HEK293T (cell line): ENCODE measurements at regions not wholly inside any gene's neighbourhood (a gene's known extent, or its start where the extent isn't known, plus 50 kb on each side); places are given as distances from the start of the nearest gene placed in this dataset.

Source experiments
- CTCF ChIA-PET: fragments of 350-600 bp; formaldehyde crosslinking; extraction: SDS; loops from one replicate; lab custom pipeline; 2021; ENCODE audit warnings: antibody characterized with exemption, inconsistent platforms; lab: Yijun Ruan, JAX
- POLR2A ChIA-PET: fragments of 350-600 bp; formaldehyde crosslinking; extraction: SDS; loops from one replicate; lab custom pipeline; 2020; ENCODE audit warnings: antibody characterized with exemption, inconsistent platforms; lab: Yijun Ruan, JAX
- DNase-seq: peaks from one replicate; pipeline ENCODE4 v3.0.0; 2012; ENCODE audit warnings: mixed read lengths; ENCODE audit errors: extremely low spot score
- ARNT ChIP-seq: fragments of 450-650 bp; IDR thresholded peaks from 2 replicates; pipeline ENCODE4 v1.6.1; 2017; ENCODE audit warnings: mild to moderate bottlenecking
- BHLHE40 ChIP-seq: fragments of 450-650 bp; IDR thresholded peaks from 2 replicates; pipeline ENCODE4 v1.6.1; 2016; ENCODE audit warnings: mild to moderate bottlenecking, moderate library complexity, borderline replicate concordance
- CTBP1 ChIP-seq: fragments of 450-650 bp; IDR thresholded peaks from 2 replicates; pipeline ENCODE4 v1.6.1; 2016; ENCODE audit warnings: borderline replicate concordance
- ELF4 ChIP-seq: fragments of 450-650 bp; IDR thresholded peaks from 2 replicates; pipeline ENCODE4 v1.6.1; 2017; ENCODE audit warnings: antibody characterized with exemption
- FOXA1 ChIP-seq: fragments of 450-650 bp; IDR thresholded peaks from 2 replicates; pipeline ENCODE4 v1.6.1; 2016; ENCODE audit warnings: mild to moderate bottlenecking
- FOXK2 ChIP-seq: fragments of 450-650 bp; IDR thresholded peaks from 2 replicates; pipeline ENCODE4 v1.6.1; 2016; ENCODE audit warnings: mild to moderate bottlenecking
- FOXM1 ChIP-seq: fragments of 450-650 bp; IDR thresholded peaks from 2 replicates; pipeline ENCODE4 v1.6.1; 2017; ENCODE audit warnings: mild to moderate bottlenecking, borderline replicate concordance
- HDGF ChIP-seq: fragments of 450-650 bp; IDR thresholded peaks from 2 replicates; pipeline ENCODE4 v1.6.1; 2017; ENCODE audit warnings: antibody characterized with exemption, borderline replicate concordance
- L3MBTL2 ChIP-seq: fragments of 450-650 bp; conservative IDR thresholded peaks from 2 replicates; pipeline ENCODE4 v1.6.1; 2016; ENCODE audit warnings: mild to moderate bottlenecking
- LEF1 ChIP-seq: fragments of 450-650 bp; IDR thresholded peaks from 2 replicates; pipeline ENCODE4 v1.6.1; 2017; ENCODE audit warnings: mild to moderate bottlenecking, borderline replicate concordance
- NFRKB ChIP-seq: fragments of 450-650 bp; IDR thresholded peaks from 2 replicates; pipeline ENCODE4 v1.6.1; 2016; ENCODE audit warnings: mild to moderate bottlenecking, moderate library complexity
- SP1 ChIP-seq: fragments of 450-650 bp; IDR thresholded peaks from 2 replicates; pipeline ENCODE4 v1.6.1; 2017
- SUZ12 ChIP-seq: fragments of 450-650 bp; IDR thresholded peaks from 2 replicates; pipeline ENCODE4 v1.6.1; 2016; ENCODE audit warnings: mild to moderate bottlenecking
- TARDBP ChIP-seq: fragments of 450-650 bp; IDR thresholded peaks from 2 replicates; pipeline ENCODE4 v1.6.1; 2016
- ZNF384 ChIP-seq: fragments of 450-650 bp; IDR thresholded peaks from 2 replicates; pipeline ENCODE4 v1.6.1; 2016
- TF ChIP-seq, protein P1 (sequence below): fragments of 450-650 bp; IDR thresholded peaks from 2 replicates; pipeline ENCODE4 v1.6.1; 2016

DNA sequence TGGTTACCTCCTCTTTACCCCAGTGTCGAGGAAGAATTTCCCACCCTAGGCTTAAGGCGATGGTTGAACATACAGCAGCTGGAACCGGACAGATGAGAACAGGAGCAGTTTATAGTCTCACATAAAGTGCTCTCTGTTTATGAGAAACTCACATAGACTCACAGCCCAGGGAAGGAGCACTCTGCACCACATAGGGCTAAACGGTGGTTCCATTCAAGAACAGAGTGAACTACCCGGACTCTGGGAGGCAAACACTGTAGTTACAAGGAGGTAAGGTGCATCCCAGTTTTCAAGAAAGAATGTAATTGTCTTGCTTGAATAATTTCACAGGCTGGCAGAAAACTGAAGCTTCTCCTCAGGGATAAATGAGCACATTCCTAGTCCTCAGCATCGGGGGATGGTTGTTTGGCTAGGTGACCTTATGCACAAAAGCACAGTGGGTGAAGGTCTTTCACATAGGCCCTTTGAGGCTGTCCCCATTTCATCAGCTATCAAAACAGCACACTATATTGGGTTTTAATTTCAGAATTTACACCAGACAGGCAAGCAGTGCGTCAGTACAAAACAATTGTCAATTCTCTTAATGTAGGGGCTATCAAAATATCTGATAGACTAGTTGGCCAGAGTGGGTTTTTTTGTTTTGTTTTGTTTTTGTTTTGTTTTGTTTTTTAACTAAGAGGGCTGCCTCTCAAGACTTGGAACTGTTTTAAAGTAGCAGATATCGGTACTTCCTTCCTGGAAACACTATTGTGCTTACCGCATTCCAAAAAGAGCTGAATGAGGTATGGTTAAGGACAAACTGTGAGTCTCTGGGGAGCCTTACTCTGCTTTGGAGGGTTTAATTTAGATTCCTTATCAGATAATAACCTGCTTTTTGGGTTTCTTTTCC, 918.1 kb upstream of the CDH8 start:
- TF ChIP-seq, protein P1, sequence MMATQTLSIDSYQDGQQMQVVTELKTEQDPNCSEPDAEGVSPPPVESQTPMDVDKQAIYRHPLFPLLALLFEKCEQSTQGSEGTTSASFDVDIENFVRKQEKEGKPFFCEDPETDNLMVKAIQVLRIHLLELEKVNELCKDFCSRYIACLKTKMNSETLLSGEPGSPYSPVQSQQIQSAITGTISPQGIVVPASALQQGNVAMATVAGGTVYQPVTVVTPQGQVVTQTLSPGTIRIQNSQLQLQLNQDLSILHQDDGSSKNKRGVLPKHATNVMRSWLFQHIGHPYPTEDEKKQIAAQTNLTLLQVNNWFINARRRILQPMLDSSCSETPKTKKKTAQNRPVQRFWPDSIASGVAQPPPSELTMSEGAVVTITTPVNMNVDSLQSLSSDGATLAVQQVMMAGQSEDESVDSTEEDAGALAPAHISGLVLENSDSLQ: no peak
- TF ChIP-seq BHLHE40: no peak
- no peak for TF ChIP-seq HDGF
- TF ChIP-seq ARNT: no peak
- TF ChIP-seq FOXM1: no peak
- ChIA-PET POLR2A (no interaction called here), CTCF (no interaction called here)
- no peak for DNase-seq

DNA sequence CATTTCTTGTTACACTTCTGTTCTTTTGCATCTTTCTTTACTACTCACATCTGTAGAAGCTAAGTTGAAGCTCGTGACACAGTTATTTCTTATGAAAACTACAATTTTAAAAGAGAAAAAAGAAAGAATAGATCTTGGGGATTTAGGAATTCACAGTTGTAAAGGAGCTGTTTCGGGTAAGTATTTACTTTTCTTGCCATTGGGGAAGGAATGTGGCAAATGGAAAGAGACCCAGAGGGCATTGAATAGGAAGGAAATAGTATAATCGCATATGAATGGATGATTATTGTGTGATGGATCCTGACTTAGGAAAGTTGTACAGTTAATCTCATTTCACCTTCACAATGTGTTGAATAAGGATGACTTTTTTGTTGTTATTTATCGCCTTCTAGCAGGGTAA, 914.1 kb upstream of the CDH8 start:
- ChIA-PET POLR2A (no interaction called here), CTCF (no interaction called here)
- no peak for DNase-seq
- TF ChIP-seq LEF1 (no peak), FOXK2 (no peak), SP1 (no peak), CTBP1 (no peak)

DNA sequence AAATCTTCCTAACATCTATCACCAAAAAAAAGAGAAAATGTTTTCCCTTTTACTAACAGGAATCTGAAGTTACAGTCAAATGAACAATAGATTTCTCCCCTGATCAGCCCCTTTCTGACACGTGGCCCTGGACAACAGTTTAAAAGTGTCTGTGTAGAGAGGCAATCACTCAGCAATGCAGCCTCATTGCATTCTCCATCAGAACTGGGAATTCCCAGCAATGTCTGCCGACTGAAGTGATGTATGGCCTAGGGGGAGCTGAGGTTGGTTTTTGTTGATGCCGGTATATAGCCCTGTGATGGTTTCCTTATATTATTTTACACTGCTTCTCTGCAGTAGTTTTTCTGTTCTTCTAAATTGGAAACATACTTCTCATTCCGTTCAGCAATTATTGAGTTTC, 904.3 kb upstream of the CDH8 start:
- CTCF ChIA-PET: no interaction called here
- POLR2A ChIA-PET: no interaction called here
- no peak for DNase-seq
- TF ChIP-seq ELF4 (no peak), SUZ12 (no peak), HDGF (no peak)

DNA sequence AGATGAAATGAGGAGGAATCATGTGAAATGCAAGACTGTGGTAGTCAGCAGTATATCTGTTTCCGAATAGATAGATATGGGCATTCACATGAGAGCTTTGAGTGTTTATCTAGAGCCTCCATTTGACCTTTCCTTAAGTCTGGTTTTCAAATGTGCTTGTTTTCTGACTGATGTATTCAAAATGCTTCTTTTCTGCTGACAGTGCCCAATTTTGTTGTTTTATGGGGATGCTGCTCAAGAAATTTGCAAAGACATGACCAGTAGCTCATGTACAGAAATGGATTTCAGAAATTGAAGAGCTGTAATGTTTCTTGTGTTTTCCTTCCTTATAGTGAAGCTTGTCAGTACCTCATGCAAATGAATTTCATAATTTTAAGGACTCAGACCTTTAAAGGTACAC, 903.4 kb upstream of the CDH8 start:
- TF ChIP-seq TARDBP (no peak), LEF1 (no peak), CTBP1 (no peak), NFRKB (no peak), BHLHE40 (no peak), FOXM1 (no peak), FOXK2 (no peak), HDGF (no peak), SUZ12 (no peak), ARNT (no peak)
- TF ChIP-seq, protein P1: no peak
- ChIA-PET POLR2A (no interaction called here), CTCF (no interaction called here)
- DNase-seq: no peak

DNA sequence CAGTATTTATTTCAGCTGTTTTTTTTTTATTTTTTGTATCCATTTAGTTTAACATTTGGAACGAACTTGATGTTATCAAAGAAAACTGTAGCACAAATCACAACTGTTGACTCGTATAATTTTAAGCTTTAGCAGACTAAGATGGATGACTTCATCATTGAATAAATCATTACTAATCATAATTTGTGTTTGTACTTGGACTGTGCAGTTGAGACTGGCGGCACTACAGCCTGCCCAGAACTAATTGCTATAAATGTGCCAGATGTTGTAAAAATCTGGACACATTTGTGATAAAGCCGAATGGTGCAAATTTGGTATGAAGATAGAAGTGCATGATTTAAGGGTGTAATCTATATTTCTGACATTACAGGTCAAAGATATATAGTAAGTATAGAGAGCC, 897.7 kb upstream of the CDH8 start:
- TF ChIP-seq ARNT: no peak
- DNase-seq: no peak
- POLR2A ChIA-PET: no interaction called here
- CTCF ChIA-PET: no interaction called here

DNA sequence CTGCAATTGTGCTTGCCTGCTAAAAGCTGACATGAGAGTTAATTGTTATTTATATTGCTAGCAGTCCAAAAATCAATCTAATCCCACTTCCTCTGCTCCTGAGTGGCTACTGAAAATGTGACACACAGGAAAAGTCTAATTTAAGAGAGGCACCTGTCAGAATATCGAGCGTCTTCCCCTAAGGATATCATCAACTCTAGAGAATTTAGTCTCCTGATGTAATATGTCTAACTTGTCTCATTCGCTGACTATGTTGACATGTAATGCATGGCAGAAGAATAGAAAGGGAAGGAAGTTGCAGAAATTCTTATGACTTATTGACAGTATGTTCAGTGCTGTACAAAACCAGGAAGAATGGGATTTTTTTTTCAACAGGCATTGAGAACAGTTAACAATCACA, 893.4 kb upstream of the CDH8 start:
- DNase-seq: no peak
- POLR2A ChIA-PET: no interaction called here
- no peak for TF ChIP-seq FOXM1
- no peak for TF ChIP-seq HDGF
- no peak for TF ChIP-seq TARDBP
- TF ChIP-seq, protein P1: no peak
- no peak for TF ChIP-seq SUZ12
- no peak for TF ChIP-seq NFRKB
- TF ChIP-seq ELF4: no peak
- TF ChIP-seq L3MBTL2: no peak
- TF ChIP-seq CTBP1: no peak
- no peak for TF ChIP-seq LEF1
- no peak for TF ChIP-seq FOXK2
- no peak for TF ChIP-seq FOXA1
- TF ChIP-seq SP1: no peak
- no peak for TF ChIP-seq ARNT
- no peak for TF ChIP-seq BHLHE40
- no peak for TF ChIP-seq ZNF384
- CTCF ChIA-PET: no interaction called here

DNA sequence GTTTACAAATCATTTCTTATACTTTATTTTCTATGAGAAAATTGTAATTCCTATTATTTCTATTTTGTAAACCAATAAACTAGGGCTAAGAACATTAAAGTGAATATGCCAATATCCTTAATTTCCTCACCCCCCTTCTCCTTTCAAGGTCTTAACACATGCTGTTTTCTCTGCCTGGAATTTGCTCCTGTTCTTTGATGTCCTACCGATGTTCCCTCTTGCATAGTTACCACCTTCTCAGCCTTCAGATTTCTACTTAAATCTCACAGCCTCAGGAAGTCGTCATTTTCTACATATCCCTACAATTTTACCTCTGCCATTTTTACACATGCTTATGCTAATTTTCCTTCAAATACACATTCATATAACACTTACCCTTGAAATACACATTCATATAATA, 890.9 kb upstream of the CDH8 start:
- TF ChIP-seq, protein P1: no peak
- TF ChIP-seq CTBP1 (no peak), ZNF384 (no peak), L3MBTL2 (no peak), TARDBP (no peak), FOXK2 (no peak), FOXA1 (no peak), BHLHE40 (no peak), SUZ12 (no peak), LEF1 (no peak), SP1 (no peak), FOXM1 (no peak), ARNT (no peak), HDGF (no peak), ELF4 (no peak), NFRKB (no peak)
- ChIA-PET POLR2A (no interaction called here), CTCF (no interaction called here)
- no peak for DNase-seq
